G401.6 (cell line): ENCODE measurements at regions not wholly inside any gene's neighbourhood (a gene's known extent, or its start where the extent isn't known, plus 50 kb on each side); places are given as distances from the start of the nearest gene placed in this dataset.

Experiments
- FAIRE-seq: peaks from 2 replicates; lab custom pipeline; 2012; peaks lifted over from hg19 to GRCh38; lab: Jason Lieb, UNC

GRCh38 chr9:129326061-129327005 lies 148.3 kb upstream of the IER5L start:
- FAIRE-seq: no peak

GRCh38 chr9:129324808-129325502 lies 146.9 kb upstream of the IER5L start:
- no peak for FAIRE-seq

GRCh38 chr9:129323999-129324553 lies 146.0 kb upstream of the IER5L start:
- peak; percentile 86 for FAIRE-seq

- FAIRE-seq: no peak
These were observed 145.4 kb upstream of the IER5L start for GRCh38 chr9:129323376-129323998.

- FAIRE-seq: no peak
These were observed 144.7 kb upstream of the IER5L start for GRCh38 chr9:129322641-129323375.

GRCh38 chr9:129322022-129322621 lies 144.1 kb upstream of the IER5L start:
- FAIRE-seq: no peak

GRCh38 chr9:129321286-129322021 lies 143.4 kb upstream of the IER5L start:
- FAIRE-seq: no peak

GRCh38 chr9:129320575-129321285 lies 142.7 kb upstream of the IER5L start:
- FAIRE-seq: peak; percentile 98

GRCh38 chr9:129319938-129320481 lies 141.9 kb upstream of the IER5L start:
- FAIRE-seq: no peak

- no peak for FAIRE-seq
These were observed 141.2 kb upstream of the IER5L start for GRCh38 chr9:129319076-129319937.

- no peak for FAIRE-seq
These were observed 140.3 kb upstream of the IER5L start for GRCh38 chr9:129318121-129319075.

- FAIRE-seq: peak; percentile 75
These were observed 139.3 kb upstream of the IER5L start for GRCh38 chr9:129317179-129318011.

GRCh38 chr9:129316281-129317030 lies 138.4 kb upstream of the IER5L start:
- no peak for FAIRE-seq

GRCh38 chr9:129313331-129313955 lies 135.4 kb upstream of the IER5L start:
- FAIRE-seq: no peak
